ENCODE measurements at regions not wholly inside any gene's neighbourhood (a gene's known extent, or its start where the extent isn't known, plus 50 kb on each side); places are given as distances from the start of the nearest gene placed in this dataset.

DNA sequence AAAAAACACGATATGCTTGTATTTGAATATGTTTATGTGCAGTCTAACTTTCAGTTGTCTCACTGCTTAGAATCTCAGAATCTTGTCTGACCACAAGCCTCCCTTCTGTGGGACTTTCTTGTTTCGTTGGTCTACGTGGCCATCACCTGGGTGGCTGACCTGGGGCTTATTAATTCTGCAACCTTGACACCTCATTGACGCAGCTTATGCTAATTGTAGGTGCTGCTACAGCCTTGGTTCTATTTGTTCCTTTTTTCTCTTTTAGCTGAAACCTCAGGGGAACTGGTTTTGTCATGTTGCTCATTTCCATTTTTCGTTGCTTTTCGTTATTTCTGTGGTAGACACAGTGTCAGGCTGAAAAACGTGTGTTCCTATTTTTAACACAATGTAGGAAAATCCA lies 273.7 kb downstream of the SLC4A3 start:
- no peak for DNase-seq (ENCODE audit: low spot score)

DNA sequence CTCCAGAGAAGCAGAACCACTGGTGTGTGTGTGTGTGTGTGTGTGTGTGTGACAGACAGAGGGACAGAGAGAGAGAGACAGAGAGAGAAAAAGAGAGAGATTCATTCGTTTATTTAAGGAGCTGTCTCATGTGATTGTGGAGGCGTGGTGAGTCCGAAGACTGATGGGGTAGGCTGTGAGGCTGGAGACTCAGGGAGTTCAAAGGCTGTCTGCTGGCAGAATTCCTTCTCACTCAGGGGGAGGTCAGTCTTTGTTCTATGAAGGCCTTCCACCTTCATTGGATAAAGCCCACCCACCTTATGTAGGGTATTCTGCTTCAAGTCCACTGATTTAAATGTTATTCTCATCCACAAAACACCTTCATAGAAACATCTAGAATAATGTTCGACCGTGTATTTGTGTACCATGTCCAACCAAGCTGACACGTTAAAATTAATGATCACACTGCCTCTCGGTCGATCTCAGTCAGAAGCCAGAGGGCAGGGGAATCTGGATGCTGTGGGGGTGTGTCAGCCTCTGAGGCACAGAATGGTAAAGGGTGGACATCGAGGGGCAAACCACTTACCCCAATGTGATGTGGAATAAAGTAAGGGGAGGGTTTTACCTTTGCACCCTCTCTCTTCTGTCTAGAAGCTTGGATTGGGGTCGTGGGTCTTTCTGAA lies 275.6 kb downstream of the SLC4A3 start:
- no peak for DNase-seq (ENCODE audit: low spot score)

DNA sequence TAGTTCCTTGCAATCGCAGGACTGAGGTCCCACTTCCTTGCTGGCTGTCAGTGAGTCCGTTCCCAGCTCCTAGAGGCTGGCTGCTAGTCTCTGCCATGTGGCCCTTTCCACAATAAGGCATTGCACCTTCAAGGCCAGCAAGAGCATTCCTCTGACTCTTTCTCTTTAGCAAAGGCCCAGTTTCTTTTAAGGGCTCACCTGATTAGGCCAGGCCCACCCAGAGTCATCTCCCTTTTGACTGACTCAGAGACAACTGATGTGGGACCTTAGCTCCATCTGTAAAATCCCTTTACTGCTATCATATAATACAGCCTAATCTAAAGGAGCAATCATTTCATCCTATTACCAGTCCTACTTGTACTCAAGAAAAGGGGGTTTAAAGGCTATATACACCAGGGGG lies 278.2 kb downstream of the SLC4A3 start:
- no peak for DNase-seq (ENCODE audit: low spot score)

DNA sequence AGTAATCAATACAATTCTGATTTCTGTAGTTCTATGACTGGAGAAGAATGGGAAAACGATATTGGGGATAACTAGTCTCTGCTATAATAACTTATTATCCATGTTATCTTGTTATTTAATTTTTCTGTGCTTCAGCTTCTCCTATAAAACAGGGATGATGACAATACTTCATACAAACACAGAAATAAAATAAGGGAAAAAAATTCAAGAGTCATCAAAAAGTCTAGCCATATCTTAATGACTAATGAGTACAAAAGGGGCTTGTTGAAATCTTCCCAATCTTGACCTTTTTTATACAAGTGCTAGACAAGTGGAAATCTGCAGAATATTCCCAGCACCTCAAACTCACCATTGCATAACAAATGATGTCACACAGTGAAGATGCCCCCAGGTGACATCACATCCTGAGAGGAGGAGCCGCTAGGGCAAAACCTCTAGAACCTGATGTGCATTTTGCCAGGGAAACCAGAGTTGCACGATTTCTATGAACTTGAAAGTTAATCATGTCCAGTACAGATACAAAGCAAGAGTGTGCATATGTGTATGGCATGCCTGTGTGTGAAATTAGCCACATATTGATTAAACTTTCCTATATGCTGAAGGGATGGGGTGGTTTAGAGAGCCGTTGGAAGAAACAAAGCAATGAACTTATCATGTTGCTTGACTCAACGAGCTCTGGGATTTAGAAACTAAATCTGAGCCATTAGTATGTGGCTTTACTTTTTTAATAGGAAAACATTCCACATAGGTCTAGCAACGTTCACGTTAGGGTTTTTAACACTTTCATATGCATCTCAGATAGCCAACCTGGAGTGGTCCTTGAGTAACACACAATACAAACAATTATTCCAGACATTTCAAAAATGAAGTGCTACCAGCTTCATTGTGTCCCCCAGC lies 278.9 kb downstream of the SLC4A3 start:
- DNase-seq (ENCODE audit: low spot score), result no peak

- no peak for DNase-seq (ENCODE audit: low spot score)
Observed at GRCh38 chr2:219907011-219907365, 279.6 kb downstream of the SLC4A3 start.

DNA sequence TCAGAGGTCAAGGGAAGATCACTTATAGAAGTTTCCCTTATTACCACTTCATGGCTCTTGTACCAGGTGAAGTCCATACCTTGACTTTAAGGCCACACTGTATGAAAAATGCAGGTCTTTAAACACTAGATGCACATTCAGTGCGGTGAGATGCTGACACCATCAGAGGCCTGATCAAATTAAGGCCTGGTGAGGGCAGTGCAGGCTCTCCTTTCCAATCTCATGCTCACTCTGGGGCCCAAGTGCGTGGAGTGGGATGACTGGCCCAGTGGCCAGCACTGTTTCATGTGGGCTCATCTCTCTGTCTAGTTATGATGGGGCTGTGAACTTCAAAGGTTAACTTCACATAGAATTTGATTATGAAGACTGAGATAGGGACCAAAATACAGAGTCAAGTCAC lies 281.1 kb downstream of the SLC4A3 start:
- no peak for DNase-seq (ENCODE audit: low spot score)

GRCh38 chr2:219911541-219911940 lies 284.1 kb downstream of the SLC4A3 start:
- DNase-seq (ENCODE audit: low spot score), result no peak

DNA sequence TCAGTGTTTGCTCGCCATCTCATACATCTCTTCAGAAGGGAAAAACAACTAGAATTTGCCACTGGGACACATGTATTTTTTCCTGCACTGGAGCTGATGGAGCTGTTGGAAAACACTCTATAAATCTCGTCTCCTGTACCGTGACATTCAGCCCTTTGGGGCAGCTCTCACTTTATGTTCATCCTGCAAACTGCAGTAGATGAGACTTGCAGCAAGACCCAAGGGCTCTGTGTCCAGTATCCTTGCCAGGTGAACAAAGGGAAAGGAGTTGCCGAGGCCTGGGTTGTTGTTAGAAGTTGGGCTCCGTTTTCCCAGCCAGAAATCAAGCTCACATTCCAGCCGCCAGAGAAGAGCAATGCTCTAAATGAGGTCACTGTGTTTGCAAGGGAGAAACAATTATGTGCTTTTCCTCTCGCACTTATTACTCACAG lies 285.1 kb downstream of the SLC4A3 start:
- no peak for DNase-seq (ENCODE audit: low spot score)

DNA sequence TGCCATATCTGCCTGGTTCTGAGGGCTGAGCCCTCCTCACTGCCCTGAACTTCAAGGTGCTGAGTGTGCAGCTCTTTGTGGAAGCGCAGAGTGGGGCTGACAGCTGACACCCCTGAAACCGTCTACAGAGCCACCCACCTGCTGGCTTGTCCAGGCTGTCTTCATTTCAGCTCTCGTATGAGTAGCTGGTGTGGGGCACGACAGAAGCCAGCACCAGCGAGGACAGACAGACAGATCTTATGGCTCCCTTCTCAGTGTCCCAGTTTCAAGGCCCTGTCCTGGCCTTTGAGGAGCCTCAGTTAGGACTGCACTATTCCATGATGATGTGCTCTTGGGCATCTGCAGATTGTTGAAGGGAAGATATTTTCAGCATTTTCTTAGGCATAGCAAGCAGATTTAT lies 287.1 kb downstream of the SLC4A3 start:
- DNase-seq (ENCODE audit: low spot score), result no peak

- no peak for DNase-seq (ENCODE audit: low spot score)
Observed at GRCh38 chr2:219916281-219916680, 288.9 kb downstream of the SLC4A3 start.

DNA sequence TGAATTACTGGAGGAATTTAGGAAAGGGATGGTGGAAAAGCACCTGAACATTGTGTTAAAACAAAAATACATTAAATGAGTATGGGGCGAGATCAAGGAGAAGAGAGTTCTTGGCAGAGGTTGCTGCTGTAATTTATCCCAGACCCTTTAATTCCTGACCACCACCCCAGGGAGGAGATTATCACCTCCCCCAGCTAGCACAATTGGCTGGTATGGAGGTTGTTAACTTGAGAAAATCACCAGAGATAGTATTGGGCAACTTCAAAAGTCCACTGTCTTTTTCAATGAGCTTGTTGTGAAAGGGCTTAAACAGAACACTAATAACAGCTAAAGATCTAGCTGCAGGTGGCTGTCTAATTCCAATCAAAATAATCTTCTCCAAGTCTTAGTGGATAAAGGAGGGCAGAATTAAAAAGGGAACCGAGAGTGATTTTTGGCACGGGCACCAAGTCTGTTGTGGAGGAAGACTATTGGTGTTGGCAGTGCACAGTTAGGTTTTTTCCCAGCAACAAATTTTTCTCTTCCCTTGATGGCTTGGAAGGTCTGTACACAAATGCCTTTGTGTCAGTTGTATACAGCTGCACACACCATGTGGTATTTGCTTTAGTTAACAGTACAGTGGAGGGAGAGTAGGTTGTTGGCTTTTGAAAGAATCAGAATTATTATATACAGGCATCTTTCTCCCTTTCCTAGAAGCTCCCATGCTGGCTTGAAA lies 289.5 kb downstream of the SLC4A3 start:
- no peak for DNase-seq (ENCODE audit: low spot score)

- no peak for DNase-seq (ENCODE audit: low spot score)
Observed at GRCh38 chr2:219918254-219918653, 290.8 kb downstream of the SLC4A3 start.

DNA sequence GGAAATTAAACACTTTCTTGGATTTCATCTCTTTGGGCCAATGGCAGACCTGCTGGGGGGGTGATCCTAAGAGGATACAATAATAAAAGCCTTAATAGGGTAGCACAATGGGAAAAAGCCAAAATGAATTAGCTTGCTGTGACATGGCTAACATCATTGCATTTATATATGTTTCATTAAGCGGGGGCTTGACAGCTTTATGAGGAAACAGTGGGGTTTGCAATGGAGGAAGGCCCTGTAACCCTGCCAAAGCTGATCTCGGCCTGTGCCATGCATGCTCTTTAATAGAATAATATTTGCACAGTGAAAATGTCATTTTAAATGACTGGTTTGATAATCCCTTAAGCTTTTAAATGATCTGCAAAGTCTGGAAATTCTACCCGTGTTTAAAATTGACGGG lies 291.5 kb downstream of the SLC4A3 start:
- no peak for DNase-seq (ENCODE audit: low spot score)

GRCh38 chr2:219919506-219919905 lies 292.1 kb downstream of the SLC4A3 start:
- DNase-seq (ENCODE audit: low spot score), result no peak

DNA sequence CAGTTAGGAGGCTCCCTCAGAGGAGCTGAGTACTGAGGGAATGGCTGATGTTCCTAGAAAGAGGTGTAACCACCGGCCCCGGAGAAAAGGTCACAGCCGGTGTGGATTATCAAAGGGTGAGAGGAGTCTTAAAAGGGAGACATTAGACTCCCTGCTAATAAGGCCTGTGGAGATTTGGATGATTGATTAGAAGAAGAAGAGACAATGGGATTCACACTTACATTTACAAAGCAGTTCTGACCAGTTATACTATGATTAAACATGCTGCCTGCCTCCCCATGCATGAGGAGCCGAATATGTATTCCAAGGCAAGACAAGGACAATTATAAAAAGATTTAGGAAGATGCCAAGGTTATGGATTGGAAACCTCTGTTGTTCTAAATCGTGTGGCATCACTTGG lies 302.4 kb downstream of the SLC4A3 start:
- no peak for DNase-seq (ENCODE audit: low spot score)

GRCh38 chr2:219939647-219940046 lies 312.2 kb downstream of the SLC4A3 start:
- no peak for DNase-seq (ENCODE audit: low spot score)

DNA sequence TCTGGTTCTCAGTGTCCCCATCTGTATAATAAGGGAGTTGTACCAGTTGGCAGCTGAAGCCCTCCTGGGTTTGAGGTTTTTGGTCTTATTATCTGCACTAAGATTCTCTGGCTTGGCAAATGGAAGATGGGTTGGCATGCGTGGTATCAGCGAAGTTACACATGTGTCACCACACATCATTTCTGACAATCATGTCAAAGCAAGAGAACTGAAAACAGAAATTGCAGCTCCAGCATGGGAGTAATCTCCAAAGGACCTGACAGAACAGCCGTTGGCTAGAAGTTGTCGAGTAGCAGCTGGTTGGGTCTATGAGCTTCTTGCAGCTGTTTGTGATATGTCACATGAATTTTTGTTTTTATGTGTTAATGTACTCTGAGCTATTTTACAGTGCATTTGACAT lies 317.4 kb downstream of the SLC4A3 start:
- DNase-seq (ENCODE audit: low spot score), result no peak

GRCh38 chr2:219946021-219946420 lies 318.6 kb downstream of the SLC4A3 start:
- no peak for DNase-seq (ENCODE audit: low spot score)

DNA sequence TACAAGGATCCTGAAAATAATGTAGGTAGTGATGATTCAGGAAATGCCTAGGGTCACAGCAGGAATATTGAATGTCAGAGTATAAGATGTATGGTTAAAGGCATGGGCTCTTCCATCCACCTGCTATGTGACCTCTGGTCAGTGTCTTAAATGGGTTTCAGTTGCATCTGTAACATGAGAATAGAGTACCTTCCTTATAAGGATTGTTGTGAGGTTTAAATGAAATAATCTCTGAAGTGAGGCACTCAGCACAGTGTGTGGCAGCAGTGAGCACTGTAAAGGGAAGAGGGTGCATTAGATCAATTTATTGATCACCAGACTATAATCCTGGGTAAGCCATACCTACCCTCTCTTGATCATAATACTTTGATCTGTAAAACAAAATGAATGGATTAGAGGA lies 319.1 kb downstream of the SLC4A3 start:
- no peak for DNase-seq (ENCODE audit: low spot score)

- DNase-seq (ENCODE audit: low spot score), result no peak
Observed at GRCh38 chr2:219947575-219947974, 320.1 kb downstream of the SLC4A3 start.

- no peak for DNase-seq (ENCODE audit: low spot score)
Observed at GRCh38 chr2:219949053-219949452, 321.6 kb downstream of the SLC4A3 start.

- DNase-seq (ENCODE audit: low spot score), result no peak
Observed at GRCh38 chr2:219951099-219951498, 323.7 kb downstream of the SLC4A3 start.

- no peak for DNase-seq (ENCODE audit: low spot score)
Observed at GRCh38 chr2:219954331-219954730, 326.9 kb downstream of the SLC4A3 start.
